CD4-positive, alpha-beta T cell treated with Interleukin-17A for 1 hour (primary cell): ENCODE measurements at regions not wholly inside any gene's neighbourhood (a gene's known extent, or its start where the extent isn't known, plus 50 kb on each side); places are given as distances from the start of the nearest gene placed in this dataset.
"Not testable (repeated sequence)": the region's sequence is repeated elsewhere in the genome, so short reads cannot be mapped to it uniquely, and the experiment has no call there.

Experiments used
- DNase-seq: peaks from one replicate; pipeline ENCODE4 v3.0.0-alpha.2; 2020

GRCh38 chr4:23161787-23162186 lies 469.1 kb downstream of the GBA3 start:
- no peak for DNase-seq

DNA sequence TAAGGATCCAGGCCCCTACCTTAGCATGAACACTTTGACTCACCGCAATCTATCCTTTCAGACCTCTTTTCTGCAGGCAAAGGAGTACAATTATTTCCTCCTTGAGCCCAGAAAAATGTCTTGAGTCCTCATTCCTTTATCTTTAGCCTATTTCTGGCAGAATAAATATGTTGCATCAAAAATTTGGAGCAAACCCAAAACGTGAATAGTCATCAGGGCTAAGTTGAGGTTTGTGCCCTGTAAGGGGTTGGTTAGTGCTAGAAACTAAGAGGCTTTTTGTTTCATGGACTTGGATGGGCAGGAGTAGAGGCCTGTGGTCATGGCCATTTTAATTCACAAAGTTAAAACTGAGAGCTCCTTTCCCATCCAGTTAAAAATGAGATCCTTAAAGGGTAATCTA lies 460.3 kb downstream of the GBA3 start:
- DNase-seq = no peak

- DNase-seq = no peak
Measured at GRCh38 chr4:23149815-23150214, 457.1 kb downstream of the GBA3 start.

DNA sequence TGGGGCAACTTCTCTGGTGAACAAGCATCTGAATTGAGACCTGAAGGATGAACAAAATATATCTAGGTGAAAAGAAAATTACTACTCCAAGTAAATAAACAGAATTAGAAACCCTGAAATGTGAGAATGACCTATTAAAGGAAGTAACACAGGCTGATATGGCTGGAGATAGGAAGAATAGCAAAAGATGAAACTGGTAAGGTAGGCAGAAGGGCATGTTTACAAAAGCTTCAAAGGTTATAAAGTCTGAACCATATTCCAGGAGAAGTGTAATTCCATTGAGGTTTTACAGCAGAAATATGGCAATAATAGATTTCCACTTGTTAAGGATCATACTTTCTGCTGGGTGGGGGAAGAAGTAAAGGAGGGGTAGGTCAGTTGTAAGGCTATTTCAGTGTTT lies 452.0 kb downstream of the GBA3 start:
- DNase-seq = no peak

DNA sequence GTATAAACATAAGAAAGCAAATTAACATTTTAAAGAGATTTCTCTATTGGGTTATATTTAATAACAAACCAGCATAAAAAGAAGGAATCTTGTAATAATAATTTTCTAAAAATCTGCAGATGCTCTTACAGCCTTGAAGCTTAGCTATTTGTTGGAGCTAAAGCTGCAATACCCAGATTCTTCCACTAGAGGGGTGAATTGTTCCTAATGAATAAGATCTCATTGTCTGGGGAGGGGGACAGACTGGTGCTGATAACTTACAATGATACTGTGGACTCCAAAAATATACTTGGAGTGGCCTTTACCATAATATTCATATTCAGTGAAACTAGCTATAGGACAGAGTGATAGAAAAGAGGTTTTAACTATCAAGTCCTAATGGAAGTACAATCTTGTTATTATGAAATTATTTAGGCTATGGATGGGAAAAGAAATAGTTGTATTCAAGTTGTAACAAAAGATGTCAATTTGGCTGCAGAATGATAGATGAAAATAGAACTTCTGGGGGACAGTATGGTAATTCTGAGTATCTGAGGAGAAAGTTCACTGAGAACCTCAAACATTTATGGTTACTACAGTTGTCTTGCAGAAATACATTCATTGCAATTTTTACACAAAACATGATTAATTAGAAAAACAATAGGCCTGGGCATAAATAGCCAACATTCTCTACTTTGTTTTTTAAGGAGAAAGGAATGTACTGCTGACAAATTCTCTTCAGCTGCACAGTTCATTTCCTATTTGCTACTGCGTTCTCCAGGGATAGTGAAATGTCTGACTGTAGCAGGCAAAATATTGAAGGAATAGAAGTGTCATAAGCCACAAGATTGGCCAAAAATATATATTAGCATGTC lies 443.3 kb downstream of the GBA3 start:
- peak; percentile 22 for DNase-seq

DNA sequence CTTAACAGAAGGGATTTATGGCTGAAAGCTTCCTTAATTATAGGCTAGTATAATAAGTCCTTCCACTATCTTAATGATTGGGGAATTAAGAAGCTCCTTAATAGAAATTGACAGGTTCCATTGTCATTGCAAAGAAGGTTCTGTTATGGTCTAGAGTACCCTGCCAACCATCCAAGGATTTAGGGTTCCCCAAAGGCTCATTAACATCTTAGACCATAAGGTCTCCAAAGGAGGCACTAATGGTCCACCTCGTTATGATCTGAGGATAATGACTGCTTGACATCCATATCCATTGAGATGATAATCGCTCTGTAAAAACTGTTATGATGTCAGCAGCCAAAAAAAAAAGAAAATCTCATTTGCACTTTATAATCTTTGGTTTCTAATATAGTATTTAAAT lies 441.6 kb downstream of the GBA3 start:
- no peak for DNase-seq

- no peak for DNase-seq
Measured at GRCh38 chr4:23130845-23131244, 438.1 kb downstream of the GBA3 start.

- DNase-seq = no peak
Measured at GRCh38 chr4:23125118-23125517, 432.4 kb downstream of the GBA3 start.

DNA sequence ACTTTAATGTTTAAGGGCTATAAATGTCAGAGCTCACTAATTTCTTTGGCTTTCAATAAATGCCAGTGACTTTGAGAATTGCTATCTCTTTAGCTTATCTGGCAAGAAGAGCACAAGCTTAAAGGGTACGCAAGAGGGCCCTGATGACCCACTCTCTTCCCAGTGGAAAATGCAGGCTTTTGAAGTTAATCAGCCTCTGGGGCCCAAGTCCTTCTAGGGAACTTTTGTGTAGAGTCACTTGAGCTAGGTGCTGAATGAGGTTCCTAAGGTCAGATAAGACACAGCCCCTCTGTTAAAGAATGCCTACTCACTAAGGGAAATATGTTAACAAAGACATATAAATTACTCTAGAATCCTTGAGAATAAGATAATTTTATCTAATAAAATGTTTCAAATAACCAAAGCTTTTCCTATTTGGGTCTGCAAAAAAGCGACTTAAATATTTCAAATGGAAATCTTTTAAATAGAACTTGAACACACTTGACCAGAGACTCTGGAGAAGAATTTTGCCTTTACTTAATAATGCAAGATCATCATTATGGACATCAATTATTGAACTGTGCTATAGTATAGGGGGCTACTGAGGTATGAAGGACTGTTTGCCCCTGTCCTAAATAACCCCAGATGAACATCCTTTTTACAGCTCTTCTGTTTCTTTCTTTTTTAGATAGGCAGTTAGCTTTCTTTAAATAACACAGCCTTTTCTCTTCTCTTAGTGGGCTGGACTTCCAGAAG lies 430.1 kb downstream of the GBA3 start:
- DNase-seq = no peak

GRCh38 chr4:23120374-23120773 lies 427.6 kb downstream of the GBA3 start:
- no peak for DNase-seq

DNA sequence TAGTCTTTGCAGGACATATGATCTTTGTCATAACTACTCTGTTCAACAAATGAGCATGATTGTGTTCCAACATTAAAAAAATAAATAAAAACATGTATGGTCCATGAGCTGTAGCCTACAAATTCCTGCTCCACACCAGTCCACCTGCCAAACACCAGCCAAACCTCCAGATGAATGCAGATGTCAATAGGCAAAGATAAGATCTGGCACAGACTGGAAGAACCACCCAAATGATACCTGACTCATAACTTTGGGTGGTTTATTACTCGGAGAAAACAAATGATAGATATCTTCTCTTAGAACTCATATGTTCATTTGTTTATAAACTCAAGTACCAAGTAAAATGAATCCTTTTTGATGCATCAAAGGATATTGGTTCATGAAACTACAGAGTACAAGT lies 425.1 kb downstream of the GBA3 start:
- DNase-seq = no peak

DNA sequence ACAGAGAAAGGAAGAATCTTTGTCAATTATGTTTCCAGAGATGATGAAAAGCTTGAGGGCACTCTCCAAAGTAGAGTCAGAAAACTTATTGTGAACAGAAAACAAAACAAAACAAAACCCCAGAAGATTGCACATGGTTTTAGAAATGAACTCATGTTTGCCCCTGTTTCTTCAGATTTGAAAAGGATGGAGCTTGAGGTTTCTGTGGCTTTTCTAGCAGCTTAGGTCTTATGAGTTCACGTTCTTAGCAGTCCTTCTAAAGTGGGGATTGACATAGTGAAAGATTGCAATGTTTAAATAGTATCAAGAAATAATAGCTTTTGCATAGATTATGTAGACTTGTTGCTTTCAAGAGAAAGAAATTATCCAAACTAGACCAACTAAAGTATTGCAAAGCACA lies 421.8 kb downstream of the GBA3 start:
- no peak for DNase-seq

DNA sequence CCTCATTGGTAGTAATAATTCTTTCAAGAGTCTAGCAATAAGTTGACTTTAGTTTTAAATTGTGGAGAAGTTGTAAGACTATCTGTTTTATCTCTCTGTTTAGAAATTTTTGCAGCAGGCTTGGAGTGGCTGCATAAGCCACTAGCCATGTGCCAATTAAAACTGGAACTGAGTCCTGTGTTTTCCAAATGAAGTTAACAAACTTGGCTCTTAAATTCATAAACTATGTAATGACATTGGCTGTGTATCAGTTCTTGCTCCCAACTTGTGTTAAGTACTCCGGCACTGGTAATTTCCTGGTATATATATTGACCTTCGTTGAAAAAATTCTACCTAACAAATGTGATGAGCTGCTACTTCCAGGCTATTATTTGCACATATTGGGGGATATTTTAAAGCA lies 420.4 kb downstream of the GBA3 start:
- no peak for DNase-seq

DNA sequence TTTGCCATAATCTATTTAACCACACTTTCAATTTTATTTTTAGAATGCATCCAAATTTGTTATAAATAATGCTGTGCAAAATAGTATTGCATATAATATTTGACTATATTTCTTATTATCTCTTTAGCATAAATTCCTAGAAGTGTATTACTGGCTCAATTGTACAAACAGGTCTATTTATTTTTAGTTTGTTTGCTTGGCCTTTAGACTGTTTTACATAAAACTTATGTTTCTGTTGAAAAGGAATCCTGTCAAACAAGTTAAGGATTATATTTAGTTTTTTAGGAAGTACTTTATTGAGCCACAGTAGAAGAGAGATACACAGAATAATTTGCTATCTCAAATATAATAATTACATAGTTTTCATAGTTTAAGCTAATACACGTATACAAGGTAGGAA lies 413.8 kb downstream of the GBA3 start:
- no peak for DNase-seq

- no peak for DNase-seq
Measured at GRCh38 chr4:23105759-23106370, 413.1 kb downstream of the GBA3 start.

- DNase-seq = no peak
Measured at GRCh38 chr4:23097251-23097650, 404.5 kb downstream of the GBA3 start.

- no peak for DNase-seq
Measured at GRCh38 chr4:23091711-23092110, 399.0 kb downstream of the GBA3 start.

GRCh38 chr4:23085249-23085568 lies 392.5 kb downstream of the GBA3 start:
- no peak for DNase-seq

GRCh38 chr4:23084559-23085248 lies 392.0 kb downstream of the GBA3 start:
- no peak for DNase-seq

- no peak for DNase-seq
Measured at GRCh38 chr4:23083391-23083790, 390.7 kb downstream of the GBA3 start.

DNA sequence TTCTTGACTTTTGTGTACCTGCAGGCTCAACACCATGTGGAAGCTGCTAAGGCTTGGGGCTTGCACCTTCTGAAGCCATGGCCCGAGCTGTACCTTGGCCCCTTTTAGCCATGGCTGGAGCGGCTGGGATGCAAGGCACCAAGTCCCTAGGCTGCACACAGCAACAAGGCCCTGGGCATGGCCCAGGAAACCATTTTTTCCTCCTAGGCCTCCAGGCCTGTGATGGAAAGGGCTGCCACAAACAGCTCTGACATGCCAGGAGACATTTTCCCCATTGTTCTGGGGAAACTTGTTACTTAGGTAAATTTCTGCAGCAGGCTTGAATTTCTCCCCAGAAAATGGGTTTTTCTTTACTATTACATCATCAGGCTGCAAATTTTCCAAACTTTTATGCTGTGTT lies 387.4 kb downstream of the GBA3 start:
- not testable (repeated sequence) for DNase-seq

DNA sequence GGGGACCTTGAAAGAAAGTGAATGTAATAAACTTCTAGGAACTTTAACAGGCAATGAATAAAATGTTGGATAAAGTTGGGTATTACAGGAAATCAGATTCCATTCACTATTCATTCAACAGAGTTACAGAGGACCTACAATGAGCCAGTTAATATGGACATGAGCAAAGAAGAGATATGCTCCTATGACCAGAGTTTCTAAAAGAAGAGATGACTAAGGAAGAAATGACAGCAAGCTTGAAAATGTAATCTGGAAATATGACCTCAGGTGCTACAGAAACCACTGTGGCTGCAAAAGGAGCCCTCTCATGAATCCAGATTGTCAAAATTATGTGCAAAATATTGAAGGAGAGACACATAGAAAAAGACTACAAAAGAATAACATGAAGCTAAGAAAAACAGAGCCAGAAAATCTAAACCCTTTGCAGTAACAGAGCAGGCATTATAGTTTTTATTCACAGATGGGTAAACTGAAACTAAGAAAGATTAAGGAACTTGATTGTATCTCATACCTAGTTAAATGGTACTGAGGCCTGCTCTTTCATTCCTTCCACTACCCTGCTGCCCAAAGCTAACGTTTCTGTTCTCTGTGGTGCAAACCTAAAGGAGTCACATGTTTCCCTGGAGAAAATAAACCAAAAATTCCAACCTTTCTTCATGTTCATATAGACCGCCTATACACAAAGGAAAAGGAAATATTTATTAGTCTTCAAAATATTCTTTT lies 378.3 kb downstream of the GBA3 start:
- DNase-seq = no peak

DNA sequence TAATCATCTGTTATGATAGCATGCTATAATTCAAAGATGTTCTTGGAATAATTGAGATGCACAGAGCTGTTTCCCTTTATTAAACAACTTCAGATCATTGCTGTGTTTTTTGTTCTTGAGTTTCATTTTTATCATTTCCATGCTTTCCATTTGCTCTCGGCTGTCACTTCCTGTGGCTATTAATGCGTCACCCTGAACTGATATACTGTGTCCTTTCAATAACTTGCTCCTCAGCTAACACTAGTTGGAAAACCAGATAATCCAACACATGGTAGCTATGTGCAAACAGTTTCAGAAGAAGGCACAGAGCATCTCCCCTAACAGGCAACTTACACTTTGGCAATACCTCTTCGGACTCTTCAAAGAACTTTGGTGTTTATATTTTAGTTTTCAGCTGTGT lies 376.0 kb downstream of the GBA3 start:
- no peak for DNase-seq
